SK-N-SH (cell line): ENCODE measurements at regions not wholly inside any gene's neighbourhood (a gene's known extent, or its start where the extent isn't known, plus 50 kb on each side); places are given as distances from the start of the nearest gene placed in this dataset.
A peak's percentile ranks its signal among the peaks of the same experiment; 100 is the strongest.
"Not testable (repeated sequence)": the region's sequence is repeated elsewhere in the genome, so short reads cannot be mapped to it uniquely, and the experiment has no call there.

Experiments used
- CTCF ChIA-PET: fragments of 300-600, 350-600 bp; formaldehyde crosslinking; extraction: SDS; loops from one replicate; lab custom pipeline; 2021; lab: Yijun Ruan, JAX
- POLR2A ChIA-PET: fragments of 350-600 bp; sonication (Branson Sonifier 250); formaldehyde crosslinking; extraction: SDS; loops from one replicate; lab custom pipeline; 2020; ENCODE audit warnings: antibody characterized with exemption, inconsistent platforms; lab: Yijun Ruan, JAX
- DNase-seq: peaks from one replicate; pipeline ENCODE4 v3.0.0; 2012
- H2AFZ ChIP-seq: fragments of 200-600 bp; sonication (generic); 2 replicates; pipeline ENCODE4 v1.8.1; 2016; ENCODE audit warnings: antibody characterized with exemption, mild to moderate bottlenecking, low read depth
- H3F3A ChIP-seq: fragments of 200-600 bp; sonication (generic); replicated peaks from 2 replicates; pipeline ENCODE3; 2016; ENCODE audit warnings: antibody characterized with exemption, mild to moderate bottlenecking; ENCODE audit not compliant: insufficient read depth
- H3K27ac ChIP-seq, 2 experiments: fragments of 200-500 bp in 1 of 2; fragments of 200-600 bp in 1 of 2; sonication (Bioruptor generic) in 1 of 2; sonication (generic), shearing (Covaris generic) in 1 of 2; 2 replicates each; pipeline versions ENCODE4 v1.5.1 to v1.6.1; 2014 to 2016; ENCODE audit warnings: low read depth in 2 of 2, inconsistent platforms in 1 of 2, low read length in 1 of 2, mild to moderate bottlenecking in 1 of 2, mixed read lengths in 1 of 2
- H3K27me3 ChIP-seq: fragments of 200-600 bp; sonication (generic), shearing (Covaris generic); 2 replicates; pipeline ENCODE4 v1.6.1; 2016; ENCODE audit warnings: mixed run types; ENCODE audit not compliant: insufficient read depth
- H3K36me3 ChIP-seq, 2 experiments: fragments of 200-500 bp in 1 of 2; fragments of 200-600 bp in 1 of 2; sonication (Bioruptor generic) in 1 of 2; sonication (generic) in 1 of 2; replicated peaks in 1 of 2; 2 replicates each; pipeline versions ENCODE3 to v1.5.1; 2014 to 2016; ENCODE audit warnings: low read length in 1 of 2, mild to moderate bottlenecking in 1 of 2; ENCODE audit not compliant: insufficient read depth in 2 of 2, control insufficient read depth in 1 of 2
- H3K4me1 ChIP-seq, 2 experiments: fragments of 200-500 bp in 1 of 2; fragments of 200-600 bp in 1 of 2; sonication (Bioruptor generic) in 1 of 2; sonication (generic), shearing (Covaris generic) in 1 of 2; 2 replicates each; pipeline versions ENCODE4 v1.5.1 to v1.6.1; 2014 to 2016; ENCODE audit warnings: low read depth in 1 of 2, low read length in 1 of 2, mixed run types in 1 of 2; ENCODE audit not compliant: insufficient read depth in 2 of 2, control insufficient read depth in 1 of 2
- H3K4me2 ChIP-seq: fragments of 200-600 bp; sonication (generic), shearing (Covaris generic); 2 replicates; pipeline ENCODE4 v1.6.1; 2017; ENCODE audit warnings: mixed run types
- H3K4me3 ChIP-seq, 2 experiments: fragments of 200-500 bp in 1 of 2; fragments of 200-600 bp in 1 of 2; sonication (Bioruptor generic) in 1 of 2; sonication (generic), shearing (Covaris generic) in 1 of 2; 2 replicates each; pipeline versions ENCODE4 v1.5.1 to v1.8.1; 2014 to 2016; ENCODE audit warnings: low read depth in 2 of 2, inconsistent platforms in 1 of 2, low read length in 1 of 2, mild to moderate bottlenecking in 1 of 2, mixed read lengths in 1 of 2, moderate library complexity in 1 of 2
- H3K79me2 ChIP-seq: fragments of 200-600 bp; sonication (generic); 2 replicates; pipeline ENCODE4 v1.8.1; 2017; ENCODE audit warnings: mild to moderate bottlenecking; ENCODE audit not compliant: insufficient read depth
- H3K9ac ChIP-seq: fragments of 200-600 bp; sonication (generic); 2 replicates; pipeline ENCODE4 v1.6.1; 2017; ENCODE audit warnings: mixed run types
- H3K9me2 ChIP-seq: fragments of 200-600 bp; sonication (generic); 2 replicates; pipeline ENCODE4 v1.6.1; 2017; ENCODE audit warnings: mixed run types
- H3K9me3 ChIP-seq: fragments of 200-600 bp; sonication (generic); 2 replicates; pipeline ENCODE4 v1.6.1; 2017; ENCODE audit warnings: mixed run types, mild to moderate bottlenecking, moderate library complexity
- H4K20me1 ChIP-seq: fragments of 200-600 bp; sonication (generic); 2 replicates; pipeline ENCODE4 v1.6.1; 2017; ENCODE audit warnings: mild to moderate bottlenecking, mixed run types; ENCODE audit not compliant: insufficient read depth
- ELF1 ChIP-seq: IDR thresholded peaks from 2 replicates; pipeline ENCODE4 v1.4.0; 2012
- EP300 ChIP-seq, 2 experiments: IDR thresholded peaks; 2 replicates each; pipeline versions ENCODE4 v1.4.0 to v1.6.1; 2012; ENCODE audit warnings: borderline replicate concordance in 1 of 2, low read depth in 1 of 2, low read length in 1 of 2
- EZH2phosphoT487 ChIP-seq: fragments of 200-600 bp; sonication (generic); IDR thresholded peaks from 2 replicates; pipeline ENCODE4 v1.6.1; 2017; ENCODE audit warnings: low read depth, mixed run types, mild to moderate bottlenecking, antibody characterized with exemption, moderate library complexity, borderline replicate concordance
- FOXM1 ChIP-seq: IDR thresholded peaks from 2 replicates; pipeline ENCODE4 v1.4.0; 2012; ENCODE audit warnings: low read depth, mild to moderate bottlenecking
- MEF2A ChIP-seq: IDR thresholded peaks from 2 replicates; pipeline ENCODE4 v1.4.0; 2012; ENCODE audit warnings: low read depth, borderline replicate concordance
- MXI1 ChIP-seq: IDR thresholded peaks from 2 replicates; pipeline ENCODE4 v1.6.1; 2012; ENCODE audit warnings: mild to moderate bottlenecking, low read depth, low read length, improper control_type of control experiment
- NRF1 ChIP-seq: IDR thresholded peaks from 2 replicates; pipeline ENCODE4 v1.6.1; 2012; ENCODE audit warnings: low read depth, mild to moderate bottlenecking, low read length
- PBX3 ChIP-seq: IDR thresholded peaks from 2 replicates; pipeline ENCODE4; 2012
- RAD21 ChIP-seq: IDR thresholded peaks from 2 replicates; pipeline ENCODE4 v1.6.1; 2012; ENCODE audit warnings: mild to moderate bottlenecking, low read length
- RCOR1 ChIP-seq: fragments of 150-350 bp; IDR thresholded peaks from 2 replicates; pipeline ENCODE4 v1.6.1; 2017; ENCODE audit warnings: antibody characterized with exemption, low read length
- SMC3 ChIP-seq: IDR thresholded peaks from 2 replicates; pipeline ENCODE4 v1.6.1; 2012; ENCODE audit warnings: low read depth, low read length, improper control_type of control experiment
- TEAD4 ChIP-seq: IDR thresholded peaks from 2 replicates; pipeline ENCODE4 v1.4.0; 2012; ENCODE audit warnings: mild to moderate bottlenecking, borderline replicate concordance; ENCODE audit not compliant: insufficient read depth
- USF1 ChIP-seq: IDR thresholded peaks from 2 replicates; pipeline ENCODE4 v1.4.0; 2012; ENCODE audit warnings: low read depth, borderline replicate concordance
- ZBTB33 ChIP-seq: IDR thresholded peaks from 2 replicates; pipeline ENCODE4 v1.4.0; 2012; ENCODE audit warnings: low read depth, borderline replicate concordance
- whole genome bisulfite sequencing: methylation state at CpG from one replicate; pipeline ENCODE4 v1.1.6; 2017; ENCODE audit warnings: low lambda C conversion rate; 5-methylcytosine and 5-hydroxymethylcytosine counted together

- ChIA-PET POLR2A (no interaction called here), CTCF (interaction anchor here (1.9 kb wide), 1 partner anchor 581 kb away, joined by 4 read pairs; no protein-coding TSS in a partner anchor)
Measured at GRCh38 chr5:92222449-92222848, 839.3 kb upstream of the ARRDC3 start.

GRCh38 chr5:92216852-92217251, 833.7 kb upstream of the ARRDC3 start:
- POLR2A ChIA-PET = not testable (repeated sequence)
- WGBS = 51% methylated on average over 2 of the region's 2 CpGs

More at GRCh38 chr5:92222449-92222848, 839.3 kb upstream of the ARRDC3 start:
- Histone ChIP-seq H2AFZ (no peak overlapping the region), H3K4me3 (no peak overlapping the region), H3K9me2 (no peaks in the 10 kb centered on the region), H3K9ac (no peak overlapping the region), H4K20me1 (no peaks in the 10 kb centered on the region), H3K79me2 (no peaks in the 10 kb centered on the region), H3K27me3 (no peaks in the 10 kb centered on the region), H3F3A (no peaks in the 10 kb centered on the region), H3K4me1 (no peaks in the 10 kb centered on the region), H3K36me3 (no peaks in the 10 kb centered on the region), H3K9me3 (no peaks in the 10 kb centered on the region), H3K4me2 (no peak overlapping the region), H3K27ac (no peak overlapping the region)
- DNase-seq = no peak
- 36% methylated on average over 1 of the region's 1 CpG for WGBS
- TF ChIP-seq ELF1 (no peak), SMC3 (peak; percentile 47), NRF1 (no peak), FOXM1 (no peak), MXI1 (no peak), RAD21 (peak; percentile 49), MEF2A (no peak)

GRCh38 chr5:92215116-92215515, 832.0 kb upstream of the ARRDC3 start:
- H3F3A ChIP-seq = no peaks in the 10 kb centered on the region
- ChIA-PET POLR2A (no interaction called here), CTCF (interaction anchor here (1.9 kb wide), 1 partner anchor 13 kb away, joined by 4 read pairs; no protein-coding TSS in a partner anchor)
- no peaks in the 10 kb centered on the region for H3K36me3 ChIP-seq
- DNase-seq = no peak
- no peak overlapping the region for H3K4me2 ChIP-seq
- no peaks in the 10 kb centered on the region for H3K27me3 ChIP-seq
- H2AFZ ChIP-seq = no peak overlapping the region
- H3K9me3 ChIP-seq = no peaks in the 10 kb centered on the region
- H3K4me3 ChIP-seq = no peak overlapping the region
- H4K20me1 ChIP-seq = no peaks in the 10 kb centered on the region
- no peak overlapping the region for H3K27ac ChIP-seq
- H3K4me1 ChIP-seq = no peaks in the 10 kb centered on the region
- H3K79me2 ChIP-seq = no peaks in the 10 kb centered on the region
- no peaks in the 10 kb centered on the region for H3K9me2 ChIP-seq
- no peak for TF ChIP-seq SMC3
- TF ChIP-seq EP300 (IDR thresholded peaks at IDR 0.05; ENCODE audit: borderline replicate concordance in 1 of 2, low read depth in 1 of 2, low read length in 1 of 2) = no peak
- TF ChIP-seq USF1 = no peak
- TF ChIP-seq TEAD4 = no peak
- no peak for TF ChIP-seq PBX3
- TF ChIP-seq EZH2phosphoT487 = no peak
- no peak for TF ChIP-seq ZBTB33
- TF ChIP-seq RCOR1 = no peak
- 75% methylated on average over 1 of the region's 1 CpG for whole genome bisulfite sequencing
- H3K9ac ChIP-seq = no peak overlapping the region

More at GRCh38 chr5:92216852-92217251, 833.7 kb upstream of the ARRDC3 start:
- H3K4me1 ChIP-seq, H2AFZ ChIP-seq, H3K9me3 ChIP-seq, H3K4me2 ChIP-seq, H3K27ac ChIP-seq, H3K4me3 ChIP-seq, H3K27me3 ChIP-seq, H3K79me2 ChIP-seq, CTCF ChIA-PET, H3F3A ChIP-seq, H4K20me1 ChIP-seq, H3K9ac ChIP-seq, H3K9me2 ChIP-seq, DNase-seq, H3K36me3 ChIP-seq: not testable (repeated sequence)
